KMS-11 (cell line): ENCODE measurements at regions not wholly inside any gene's neighbourhood (a gene's known extent, or its start where the extent isn't known, plus 50 kb on each side); places are given as distances from the start of the nearest gene placed in this dataset.

Experiments
- H2AFZ ChIP-seq: fragments of 200-600 bp; sonication (generic); 2 replicates; pipeline ENCODE4 v1.6.1; 2016; ENCODE audit warnings: antibody characterized with exemption, mixed run types, low read depth
- H3K27ac ChIP-seq: fragments of 200-600 bp; sonication (generic); 2 replicates; pipeline ENCODE4 v1.6.1; 2016; ENCODE audit warnings: mild to moderate bottlenecking, mixed run types
- H3K27me3 ChIP-seq: fragments of 200-600 bp; sonication (generic); 2 replicates; pipeline ENCODE4 v1.6.1; 2017; ENCODE audit warnings: mild to moderate bottlenecking, low read depth, mixed run types, moderate library complexity; ENCODE audit not compliant: insufficient read depth
- H3K36me3 ChIP-seq: fragments of 200-600 bp; sonication (generic); 2 replicates; pipeline ENCODE4 v1.6.1; 2017; ENCODE audit warnings: mild to moderate bottlenecking, mixed run types; ENCODE audit not compliant: insufficient read depth
- H3K4me1 ChIP-seq: fragments of 200-600 bp; sonication (generic); 2 replicates; pipeline ENCODE4 v1.6.1; 2016; ENCODE audit warnings: mild to moderate bottlenecking, low read depth, mixed run types; ENCODE audit not compliant: poor library complexity, severe bottlenecking
- H3K4me2 ChIP-seq: fragments of 200-600 bp; sonication (generic); 2 replicates; pipeline ENCODE4 v1.7.0; 2016; ENCODE audit warnings: mild to moderate bottlenecking, mixed run types
- H3K4me3 ChIP-seq: fragments of 200-600 bp; sonication (generic); IDR thresholded peaks from 2 replicates; pipeline ENCODE4 v1.6.1; 2017; ENCODE audit warnings: low read depth, low read length, mixed read lengths; ENCODE audit not compliant: insufficient read depth
- H3K79me2 ChIP-seq: fragments of 200-600 bp; sonication (generic); 2 replicates; pipeline ENCODE4 v1.6.1; 2016; ENCODE audit warnings: low read depth, mixed run types; ENCODE audit not compliant: insufficient read depth
- H3K9ac ChIP-seq: fragments of 200-600 bp; sonication (generic); 2 replicates; pipeline ENCODE4 v1.6.1; 2016; ENCODE audit warnings: mild to moderate bottlenecking, mixed run types
- H4K20me1 ChIP-seq: fragments of 200-600 bp; sonication (generic); 2 replicates; pipeline ENCODE4 v1.6.1; 2016; ENCODE audit warnings: mild to moderate bottlenecking, mixed run types; ENCODE audit not compliant: insufficient read depth
- TF ChIP-seq, protein P1 (sequence below): fragments of 200-600 bp; sonication (generic); conservative IDR thresholded peaks from 2 replicates; pipeline ENCODE4 v1.6.1; 2017; ENCODE audit warnings: low read depth, mild to moderate bottlenecking, antibody characterized with exemption, low read length, moderate library complexity, mixed read lengths

DNA sequence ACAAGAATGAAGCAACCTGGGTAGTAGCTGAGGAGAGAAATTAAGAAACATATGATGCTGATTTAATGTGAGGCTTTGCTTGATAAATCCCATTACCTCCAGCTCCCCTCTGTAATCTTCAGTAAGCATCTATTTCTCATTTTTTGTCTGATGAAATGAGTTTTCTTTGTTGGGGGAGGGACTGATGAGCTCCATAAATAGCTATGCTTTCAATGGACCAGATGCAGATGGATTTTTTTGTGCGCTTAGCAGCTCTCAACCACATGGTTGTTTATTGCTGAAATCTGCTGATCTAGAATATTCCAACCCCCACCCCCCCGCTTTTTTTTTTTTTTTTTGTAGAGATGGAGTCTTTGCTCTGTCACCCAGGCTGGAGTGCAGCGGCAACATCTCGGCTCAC, 1082.0 kb downstream of the RAPGEF2 start:
- no peaks in the 10 kb centered on the region for H3K36me3 ChIP-seq
- no peak overlapping the region for H3K27ac ChIP-seq
- peak overlapping the region; percentile 16; the same call in 1 of the 2 replicates for H2AFZ ChIP-seq
- no peaks in the 10 kb centered on the region; the same call in 1 of the 2 replicates for H3K27me3 ChIP-seq
- H3K4me1 ChIP-seq: peaks cover 19% of the 10 kb centered on the region
- no peaks in the 10 kb centered on the region for H4K20me1 ChIP-seq
- no peak overlapping the region for H3K4me3 ChIP-seq
- H3K79me2 ChIP-seq: no peaks in the 10 kb centered on the region
- H3K9ac ChIP-seq: no peak overlapping the region
- TF ChIP-seq, protein P1, sequence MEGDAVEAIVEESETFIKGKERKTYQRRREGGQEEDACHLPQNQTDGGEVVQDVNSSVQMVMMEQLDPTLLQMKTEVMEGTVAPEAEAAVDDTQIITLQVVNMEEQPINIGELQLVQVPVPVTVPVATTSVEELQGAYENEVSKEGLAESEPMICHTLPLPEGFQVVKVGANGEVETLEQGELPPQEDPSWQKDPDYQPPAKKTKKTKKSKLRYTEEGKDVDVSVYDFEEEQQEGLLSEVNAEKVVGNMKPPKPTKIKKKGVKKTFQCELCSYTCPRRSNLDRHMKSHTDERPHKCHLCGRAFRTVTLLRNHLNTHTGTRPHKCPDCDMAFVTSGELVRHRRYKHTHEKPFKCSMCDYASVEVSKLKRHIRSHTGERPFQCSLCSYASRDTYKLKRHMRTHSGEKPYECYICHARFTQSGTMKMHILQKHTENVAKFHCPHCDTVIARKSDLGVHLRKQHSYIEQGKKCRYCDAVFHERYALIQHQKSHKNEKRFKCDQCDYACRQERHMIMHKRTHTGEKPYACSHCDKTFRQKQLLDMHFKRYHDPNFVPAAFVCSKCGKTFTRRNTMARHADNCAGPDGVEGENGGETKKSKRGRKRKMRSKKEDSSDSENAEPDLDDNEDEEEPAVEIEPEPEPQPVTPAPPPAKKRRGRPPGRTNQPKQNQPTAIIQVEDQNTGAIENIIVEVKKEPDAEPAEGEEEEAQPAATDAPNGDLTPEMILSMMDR: no peak
- no peak overlapping the region for H3K4me2 ChIP-seq

DNA sequence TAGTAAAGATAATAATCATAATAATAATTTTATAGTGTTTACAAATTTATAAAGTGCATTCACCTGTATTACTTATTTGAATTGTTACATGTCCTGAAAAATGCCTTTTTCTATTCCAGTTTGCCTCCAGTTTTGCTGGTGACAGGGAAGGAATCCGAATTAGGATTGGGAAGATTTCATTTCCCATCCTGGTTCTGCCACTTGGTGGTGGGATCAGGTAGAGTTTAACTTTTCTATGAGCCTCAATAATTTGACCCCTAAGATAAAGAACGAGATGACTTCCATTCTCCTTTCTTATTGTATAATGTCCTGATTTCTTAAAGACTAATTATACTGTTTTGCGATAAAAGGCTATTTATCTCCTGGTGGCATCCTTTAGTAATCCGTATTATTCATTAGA, 1090.9 kb downstream of the RAPGEF2 start:
- Histone ChIP-seq H3K79me2 (no peaks in the 10 kb centered on the region), H3K4me2 (no peak overlapping the region), H3K36me3 (no peaks in the 10 kb centered on the region), H3K27me3 (no peaks in the 10 kb centered on the region), H4K20me1 (no peaks in the 10 kb centered on the region), H3K4me1 (no peaks in the 10 kb centered on the region), H3K27ac (no peak overlapping the region), H3K9ac (no peak overlapping the region), H3K4me3 (no peak overlapping the region), H2AFZ (no peak overlapping the region)
- TF ChIP-seq, protein P1: no peak

DNA sequence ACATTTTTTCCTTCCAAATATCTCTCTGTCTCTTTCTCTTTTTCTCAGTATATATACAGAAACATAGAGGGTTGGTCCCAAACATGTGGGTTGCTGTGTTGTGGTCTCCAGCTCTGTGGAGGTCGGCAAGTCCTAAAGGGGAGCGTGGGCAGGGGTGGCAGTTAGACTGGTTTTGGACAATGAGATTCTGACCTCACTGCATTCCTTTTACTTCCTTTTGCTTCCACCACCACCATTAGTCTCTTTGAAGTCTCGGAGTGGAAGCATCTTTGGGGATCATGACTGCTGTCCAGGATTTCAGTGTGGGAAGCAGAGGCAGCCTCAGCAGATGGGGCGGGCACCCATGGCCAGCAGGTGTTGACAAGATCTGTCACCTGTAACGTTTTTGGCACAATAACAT, 1091.8 kb downstream of the RAPGEF2 start:
- Histone ChIP-seq H3K4me1 (no peaks in the 10 kb centered on the region), H3K36me3 (no peaks in the 10 kb centered on the region), H3K27me3 (no peaks in the 10 kb centered on the region), H3K79me2 (no peaks in the 10 kb centered on the region), H3K4me3 (no peak overlapping the region), H3K4me2 (no peak overlapping the region), H2AFZ (no peak overlapping the region), H4K20me1 (no peaks in the 10 kb centered on the region), H3K9ac (no peak overlapping the region), H3K27ac (no peak overlapping the region)
- TF ChIP-seq, protein P1: no peak

DNA sequence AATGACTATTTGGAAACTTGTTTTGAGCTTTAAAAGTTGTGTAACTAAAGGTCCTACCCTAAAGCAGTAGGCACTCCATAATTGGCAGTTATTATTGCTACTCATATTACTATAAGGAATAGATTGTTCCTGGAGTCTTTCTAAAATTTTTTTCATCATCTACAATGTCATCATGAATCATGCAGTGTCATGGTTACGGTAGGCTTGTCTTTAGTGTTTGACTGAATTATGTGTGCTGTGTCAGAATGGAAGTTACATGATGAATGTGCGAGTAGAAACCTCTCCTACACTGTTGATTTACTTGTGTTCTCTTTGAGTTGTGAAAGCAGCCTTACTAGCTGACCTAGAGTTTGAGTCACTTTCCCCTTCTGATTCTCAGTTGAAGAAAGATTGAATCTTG, 1099.9 kb downstream of the RAPGEF2 start:
- Histone ChIP-seq H3K4me2 (no peak overlapping the region), H3K9ac (no peak overlapping the region), H3K79me2 (no peaks in the 10 kb centered on the region), H3K27ac (no peak overlapping the region), H3K36me3 (no peaks in the 10 kb centered on the region), H3K4me3 (no peak overlapping the region), H4K20me1 (no peaks in the 10 kb centered on the region), H3K27me3 (no peaks in the 10 kb centered on the region), H2AFZ (no peak overlapping the region), H3K4me1 (no peaks in the 10 kb centered on the region)
- TF ChIP-seq, protein P1: no peak
